HepG2 (cell line): ENCODE measurements at regions not wholly inside any gene's neighbourhood (a gene's known extent, or its start where the extent isn't known, plus 50 kb on each side); places are given as distances from the start of the nearest gene placed in this dataset.

Experiments
- CTCF ChIP-seq: sonication (generic); formaldehyde crosslinking; IDR thresholded peaks from 2 replicates; pipeline ENCODE4 v1.5.0; 2020; ENCODE audit warnings: mild to moderate bottlenecking, missing genetic modification reagents, moderate library complexity
- ZBTB8A ChIP-seq: sonication (generic); formaldehyde crosslinking; IDR thresholded peaks from 2 replicates; pipeline ENCODE4 v1.4.0; 2020; ENCODE audit warnings: mild to moderate bottlenecking, low read depth, missing genetic modification reagents, borderline replicate concordance
- TF ChIP-seq, protein P1 (sequence below): sonication (generic); formaldehyde crosslinking; IDR thresholded peaks from 2 replicates; pipeline ENCODE4 v1.4.0; 2020; ENCODE audit warnings: missing genetic modification reagents

GRCh38 chr9:20095430-20096092, 306.7 kb upstream of the SLC24A2 start:
- TF ChIP-seq ZBTB8A (CRISPR knock-in tag) (no peak), CTCF (CRISPR knock-in tag) (no peak)
- TF ChIP-seq, protein P1, sequence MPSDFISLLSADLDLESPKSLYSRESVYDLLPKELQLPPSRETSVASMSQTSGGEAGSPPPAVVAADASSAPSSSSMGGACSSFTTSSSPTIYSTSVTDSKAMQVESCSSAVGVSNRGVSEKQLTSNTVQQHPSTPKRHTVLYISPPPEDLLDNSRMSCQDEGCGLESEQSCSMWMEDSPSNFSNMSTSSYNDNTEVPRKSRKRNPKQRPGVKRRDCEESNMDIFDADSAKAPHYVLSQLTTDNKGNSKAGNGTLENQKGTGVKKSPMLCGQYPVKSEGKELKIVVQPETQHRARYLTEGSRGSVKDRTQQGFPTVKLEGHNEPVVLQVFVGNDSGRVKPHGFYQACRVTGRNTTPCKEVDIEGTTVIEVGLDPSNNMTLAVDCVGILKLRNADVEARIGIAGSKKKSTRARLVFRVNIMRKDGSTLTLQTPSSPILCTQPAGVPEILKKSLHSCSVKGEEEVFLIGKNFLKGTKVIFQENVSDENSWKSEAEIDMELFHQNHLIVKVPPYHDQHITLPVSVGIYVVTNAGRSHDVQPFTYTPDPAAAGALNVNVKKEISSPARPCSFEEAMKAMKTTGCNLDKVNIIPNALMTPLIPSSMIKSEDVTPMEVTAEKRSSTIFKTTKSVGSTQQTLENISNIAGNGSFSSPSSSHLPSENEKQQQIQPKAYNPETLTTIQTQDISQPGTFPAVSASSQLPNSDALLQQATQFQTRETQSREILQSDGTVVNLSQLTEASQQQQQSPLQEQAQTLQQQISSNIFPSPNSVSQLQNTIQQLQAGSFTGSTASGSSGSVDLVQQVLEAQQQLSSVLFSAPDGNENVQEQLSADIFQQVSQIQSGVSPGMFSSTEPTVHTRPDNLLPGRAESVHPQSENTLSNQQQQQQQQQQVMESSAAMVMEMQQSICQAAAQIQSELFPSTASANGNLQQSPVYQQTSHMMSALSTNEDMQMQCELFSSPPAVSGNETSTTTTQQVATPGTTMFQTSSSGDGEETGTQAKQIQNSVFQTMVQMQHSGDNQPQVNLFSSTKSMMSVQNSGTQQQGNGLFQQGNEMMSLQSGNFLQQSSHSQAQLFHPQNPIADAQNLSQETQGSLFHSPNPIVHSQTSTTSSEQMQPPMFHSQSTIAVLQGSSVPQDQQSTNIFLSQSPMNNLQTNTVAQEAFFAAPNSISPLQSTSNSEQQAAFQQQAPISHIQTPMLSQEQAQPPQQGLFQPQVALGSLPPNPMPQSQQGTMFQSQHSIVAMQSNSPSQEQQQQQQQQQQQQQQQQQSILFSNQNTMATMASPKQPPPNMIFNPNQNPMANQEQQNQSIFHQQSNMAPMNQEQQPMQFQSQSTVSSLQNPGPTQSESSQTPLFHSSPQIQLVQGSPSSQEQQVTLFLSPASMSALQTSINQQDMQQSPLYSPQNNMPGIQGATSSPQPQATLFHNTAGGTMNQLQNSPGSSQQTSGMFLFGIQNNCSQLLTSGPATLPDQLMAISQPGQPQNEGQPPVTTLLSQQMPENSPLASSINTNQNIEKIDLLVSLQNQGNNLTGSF (CRISPR knock-in tag) = no peak
